CD4-positive, alpha-beta T cell (primary cell): ENCODE measurements at regions not wholly inside any gene's neighbourhood (a gene's known extent, or its start where the extent isn't known, plus 50 kb on each side); places are given as distances from the start of the nearest gene placed in this dataset.
"Not testable (repeated sequence)": the region's sequence is repeated elsewhere in the genome, so short reads cannot be mapped to it uniquely, and the experiment has no call there.

Source experiments
- ATAC-seq: fragments of 200-7000 bp; cut with Tn5 transposase; one replicate; pipeline ENCODE4 v1.10.0; 2022; ENCODE audit warnings: mild to moderate bottlenecking; ENCODE audit not compliant: poor library complexity
- CTCF ChIA-PET: fragments of 350-600 bp; sonication (Branson Sonifier 250); formaldehyde crosslinking; loops from one replicate; lab custom pipeline; 2021; ENCODE audit warnings: antibody characterized with exemption, inconsistent platforms; lab: Charles Lee
- POLR2A ChIA-PET: fragments of 350-600 bp; sonication (Branson Sonifier 250); formaldehyde crosslinking; loops from one replicate; lab custom pipeline; 2021; ENCODE audit warnings: antibody characterized with exemption, inconsistent platforms; lab: Charles Lee
- DNase-seq, 14 experiments: peaks; one replicate each; pipeline ENCODE4 v3.0.0-alpha.2; 2013 to 2020; ENCODE audit warnings: mixed read lengths in 2 of 14
- H3K27ac ChIP-seq, 2 donors: one replicate each; pipeline versions ENCODE4 v1.5.1 to v1.7.0; 2013; ENCODE audit warnings: low read length in 2 of 2, low read depth in 1 of 2, mild to moderate bottlenecking in 1 of 2
- H3K27me3 ChIP-seq, 2 experiments: 1 replicate in 1 of 2; 2 replicates in 1 of 2; pipeline versions ENCODE4 v1.6.1 to v1.7.0; 2013; ENCODE audit warnings: low read length in 2 of 2, control low read depth in 1 of 2, mild to moderate bottlenecking in 1 of 2, moderate library complexity in 1 of 2; ENCODE audit not compliant: insufficient read depth in 2 of 2, control insufficient read depth in 1 of 2
- H3K36me3 ChIP-seq: one replicate; pipeline ENCODE4 v1.6.1; 2013; ENCODE audit warnings: low read length, control low read depth; ENCODE audit not compliant: insufficient read depth
- H3K4me1 ChIP-seq: one replicate; pipeline ENCODE4 v1.6.1; 2013; ENCODE audit warnings: low read length, control low read depth; ENCODE audit not compliant: insufficient read depth
- H3K4me3 ChIP-seq: one replicate; pipeline ENCODE4 v1.5.1; 2013; ENCODE audit warnings: mild to moderate bottlenecking, low read length, moderate library complexity
- H3K9me3 ChIP-seq, 2 experiments: 1 replicate in 1 of 2; 2 replicates in 1 of 2; pipeline versions ENCODE4 v1.6.1 to v1.7.0; 2013; ENCODE audit warnings: low read length in 2 of 2, mild to moderate bottlenecking in 2 of 2, control low read depth in 1 of 2, moderate library complexity in 1 of 2; ENCODE audit not compliant: control insufficient read depth in 1 of 2, insufficient read depth in 1 of 2
- H3K27ac Mint-ChIP-seq: one replicate; pipeline ENCODE4 v1.8.0; 2020; ENCODE audit warnings: mixed read lengths
- H3K27me3 Mint-ChIP-seq: one replicate; pipeline ENCODE4 v1.8.0; 2021; ENCODE audit warnings: mixed read lengths
- H3K36me3 Mint-ChIP-seq: one replicate; pipeline ENCODE4 v1.8.0; 2021; ENCODE audit warnings: low read depth, mixed read lengths
- H3K4me1 Mint-ChIP-seq: one replicate; pipeline ENCODE4 v1.8.0; 2021; ENCODE audit warnings: low read depth, mixed read lengths
- H3K4me3 Mint-ChIP-seq: one replicate; pipeline ENCODE4 v1.8.0; 2020; ENCODE audit warnings: mild to moderate bottlenecking, mixed read lengths
- H3K9me3 Mint-ChIP-seq: one replicate; pipeline ENCODE4 v1.8.0; 2020; ENCODE audit warnings: mixed read lengths
- intact Hi-C, 2 experiments: fragments of 100-400 bp; cut with DNase I in 1 of 2; cut with micrococcal nuclease in 1 of 2; formaldehyde crosslinking; loops; one replicate each; pipeline versions ENCODE4 v1.15.1 to v1.9.0; 2023 to 2025; cut with DNase I, micrococcal nuclease
- TF ChIP-seq, protein P1 (sequence below): fragments of 200-600 bp; IDR thresholded peaks from one replicate; pipeline ENCODE4 v1.8.0; 2022; ENCODE audit warnings: antibody characterized with exemption, mild to moderate bottlenecking

DNA sequence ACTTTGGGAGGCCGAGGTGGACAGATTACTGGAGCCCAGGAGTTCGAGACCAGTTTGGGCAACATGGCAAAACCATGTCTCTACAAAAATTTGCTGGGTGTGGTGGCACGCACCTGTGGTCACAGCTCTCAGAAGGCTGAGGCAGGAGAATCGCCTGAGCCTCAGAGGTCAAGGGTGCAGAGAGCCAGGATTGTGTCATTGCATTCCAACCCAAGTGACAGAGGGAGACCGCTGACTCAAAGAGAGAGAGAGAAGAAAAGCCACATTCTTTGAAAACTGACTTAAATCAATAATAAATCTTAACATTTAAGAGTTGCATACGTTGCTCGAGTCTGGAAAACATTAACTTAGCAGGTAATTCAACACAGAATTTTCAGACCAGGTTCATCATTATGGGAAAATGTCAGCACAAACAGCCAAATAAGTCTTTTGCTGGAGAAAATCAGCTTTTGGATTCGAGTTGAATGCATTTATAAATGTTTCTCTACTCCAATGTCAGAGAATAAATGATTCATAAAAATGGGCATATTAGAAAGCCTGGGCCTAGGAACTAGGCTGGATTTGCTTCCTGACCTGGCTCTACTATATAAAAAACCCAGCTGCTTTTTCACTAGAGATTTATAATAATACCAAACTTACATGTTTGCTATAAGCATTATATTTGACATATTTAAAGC, 68.3 kb upstream of the RBPJ start:
- TF ChIP-seq, protein P1, sequence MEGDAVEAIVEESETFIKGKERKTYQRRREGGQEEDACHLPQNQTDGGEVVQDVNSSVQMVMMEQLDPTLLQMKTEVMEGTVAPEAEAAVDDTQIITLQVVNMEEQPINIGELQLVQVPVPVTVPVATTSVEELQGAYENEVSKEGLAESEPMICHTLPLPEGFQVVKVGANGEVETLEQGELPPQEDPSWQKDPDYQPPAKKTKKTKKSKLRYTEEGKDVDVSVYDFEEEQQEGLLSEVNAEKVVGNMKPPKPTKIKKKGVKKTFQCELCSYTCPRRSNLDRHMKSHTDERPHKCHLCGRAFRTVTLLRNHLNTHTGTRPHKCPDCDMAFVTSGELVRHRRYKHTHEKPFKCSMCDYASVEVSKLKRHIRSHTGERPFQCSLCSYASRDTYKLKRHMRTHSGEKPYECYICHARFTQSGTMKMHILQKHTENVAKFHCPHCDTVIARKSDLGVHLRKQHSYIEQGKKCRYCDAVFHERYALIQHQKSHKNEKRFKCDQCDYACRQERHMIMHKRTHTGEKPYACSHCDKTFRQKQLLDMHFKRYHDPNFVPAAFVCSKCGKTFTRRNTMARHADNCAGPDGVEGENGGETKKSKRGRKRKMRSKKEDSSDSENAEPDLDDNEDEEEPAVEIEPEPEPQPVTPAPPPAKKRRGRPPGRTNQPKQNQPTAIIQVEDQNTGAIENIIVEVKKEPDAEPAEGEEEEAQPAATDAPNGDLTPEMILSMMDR: no peak
- CTCF ChIA-PET: no interaction called here
- intact Hi-C loops: no loop called here

DNA sequence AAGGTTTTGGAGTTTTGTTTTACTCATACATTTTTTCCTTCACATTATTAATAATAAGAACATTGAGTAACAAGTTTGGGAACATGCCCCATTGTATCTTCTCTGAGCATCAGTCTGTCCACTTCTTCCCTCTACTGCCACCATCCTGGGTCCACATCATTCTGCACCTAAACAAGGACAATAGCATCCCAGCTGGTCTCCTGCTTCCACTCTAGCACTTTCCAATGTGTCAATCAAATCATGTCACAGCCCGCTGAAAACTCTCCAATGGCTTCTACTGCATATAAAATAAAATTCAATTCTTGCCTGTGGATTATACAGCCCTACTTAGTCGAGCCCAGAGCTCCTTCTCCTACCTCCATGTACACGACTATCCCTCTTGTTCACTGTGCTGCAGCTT, 66.8 kb upstream of the RBPJ start:
- TF ChIP-seq, protein P1: no peak
- H3K27me3 ChIP-seq: no peaks in the 10 kb centered on the region
- no peak overlapping the region for H3K27ac ChIP-seq
- Mint-ChIP-seq H3K27ac (no peak overlapping the region), H3K9me3 (no peaks in the 10 kb centered on the region), H3K4me1 (no peaks in the 10 kb centered on the region), H3K4me3 (no peak overlapping the region), H3K36me3 (no peaks in the 10 kb centered on the region), H3K27me3 (peaks cover 9% of the 10 kb centered on the region)
- no peaks in the 10 kb centered on the region for H3K9me3 ChIP-seq
- CTCF ChIA-PET: no interaction called here
- no peaks in the 10 kb centered on the region for H3K4me1 ChIP-seq
- DNase-seq: no peak
- POLR2A ChIA-PET: no interaction called here
- no peak for ATAC-seq
- intact Hi-C loops: no loop called here
- H3K36me3 ChIP-seq: no peaks in the 10 kb centered on the region
- H3K4me3 ChIP-seq: no peak overlapping the region

More for the DNA sequence above, 68.3 kb upstream of the RBPJ start:
- Mint-ChIP-seq H3K4me3 (no peak overlapping the region), H3K36me3 (no peaks in the 10 kb centered on the region), H3K9me3 (no peaks in the 10 kb centered on the region), H3K27ac (no peak overlapping the region), H3K27me3 (peaks cover 9% of the 10 kb centered on the region), H3K4me1 (no peaks in the 10 kb centered on the region)
- ATAC-seq (no peak), DNase-seq (no peak)
- POLR2A ChIA-PET: no interaction called here
- Histone ChIP-seq H3K27me3 (no peaks in the 10 kb centered on the region), H3K4me3 (no peak overlapping the region), H3K27ac (no peak overlapping the region), H3K4me1 (no peaks in the 10 kb centered on the region), H3K36me3 (no peaks in the 10 kb centered on the region), H3K9me3 (no peaks in the 10 kb centered on the region)

DNA sequence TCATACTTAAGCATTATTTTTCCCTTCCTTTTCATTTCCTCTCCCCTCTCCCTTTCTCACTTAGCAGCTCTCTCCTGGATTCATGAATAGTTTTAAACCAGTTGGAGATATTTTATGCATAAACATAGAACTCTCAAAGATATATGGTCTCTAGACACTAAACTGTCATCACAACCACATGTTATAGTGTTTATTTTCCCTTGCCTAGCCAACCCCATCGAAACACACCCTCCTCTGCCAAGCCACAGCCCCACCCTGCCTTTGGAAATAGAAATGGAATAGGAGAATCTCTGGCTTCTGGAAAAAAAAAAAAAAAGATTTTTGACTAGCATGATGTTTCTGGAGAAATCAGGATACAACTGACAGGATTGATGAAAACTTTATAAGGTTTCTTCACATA, 64.8 kb upstream of the RBPJ start:
- Histone ChIP-seq H3K36me3 (no peaks in the 10 kb centered on the region), H3K27me3 (no peaks in the 10 kb centered on the region), H3K9me3 (no peaks in the 10 kb centered on the region), H3K4me3 (no peak overlapping the region), H3K4me1 (no peaks in the 10 kb centered on the region), H3K27ac (no peak overlapping the region)
- Mint-ChIP-seq H3K27ac (no peak overlapping the region), H3K9me3 (peaks cover 3% of the 10 kb centered on the region), H3K4me1 (no peaks in the 10 kb centered on the region), H3K36me3 (no peaks in the 10 kb centered on the region), H3K27me3 (peaks cover 8% of the 10 kb centered on the region), H3K4me3 (no peak overlapping the region)
- ChIA-PET POLR2A (no interaction called here), CTCF (no interaction called here)
- intact Hi-C loops: no loop called here
- DNase-seq (no peak), ATAC-seq (no peak)
- TF ChIP-seq, protein P1: no peak

DNA sequence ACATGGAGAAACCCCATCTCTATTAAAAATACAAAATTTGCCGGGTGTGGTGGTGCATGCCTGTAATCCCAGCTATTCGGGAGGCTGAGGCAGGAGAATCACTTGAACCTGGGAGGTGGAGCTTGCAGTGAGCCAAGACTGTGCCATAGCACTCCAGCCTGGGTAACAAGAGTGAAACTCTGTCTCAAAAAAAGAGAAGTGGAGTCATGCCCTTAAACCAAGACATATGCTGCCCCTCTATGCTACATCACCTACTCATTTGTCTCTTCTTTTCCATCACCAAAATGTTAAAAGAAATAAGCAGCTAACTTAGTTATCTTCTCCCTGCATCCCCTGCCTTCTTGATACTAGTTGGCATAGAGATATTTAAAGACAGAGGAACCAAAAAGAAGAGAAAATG, 63.4 kb upstream of the RBPJ start:
- H3K36me3 ChIP-seq, H3K9me3 Mint-ChIP-seq, H3K4me3 Mint-ChIP-seq, POLR2A ChIA-PET, H3K4me3 ChIP-seq, intact Hi-C loops, ATAC-seq, H3K4me1 ChIP-seq, H3K9me3 ChIP-seq, H3K27me3 Mint-ChIP-seq, DNase-seq, H3K36me3 Mint-ChIP-seq, H3K4me1 Mint-ChIP-seq, H3K27ac Mint-ChIP-seq, CTCF ChIA-PET, H3K27ac ChIP-seq, H3K27me3 ChIP-seq: not testable (repeated sequence)
